H54 (cell line): ENCODE measurements at regions not wholly inside any gene's neighbourhood (a gene's known extent, or its start where the extent isn't known, plus 50 kb on each side); places are given as distances from the start of the nearest gene placed in this dataset.

Experiments used
- DNase-seq: peaks from one replicate; pipeline ENCODE4 v3.0.0; 2011; ENCODE audit warnings: low spot score, mixed read lengths; ENCODE audit not compliant: insufficient read length
- FAIRE-seq: peaks from 3 replicates; lab custom pipeline; 2011; peaks lifted over from hg19 to GRCh38; lab: Jason Lieb, UNC
- POLR2A ChIP-seq: IDR thresholded peaks from 2 replicates; pipeline ENCODE4 v1.6.1; 2011; ENCODE audit warnings: low read depth, mild to moderate bottlenecking, low read length

DNA sequence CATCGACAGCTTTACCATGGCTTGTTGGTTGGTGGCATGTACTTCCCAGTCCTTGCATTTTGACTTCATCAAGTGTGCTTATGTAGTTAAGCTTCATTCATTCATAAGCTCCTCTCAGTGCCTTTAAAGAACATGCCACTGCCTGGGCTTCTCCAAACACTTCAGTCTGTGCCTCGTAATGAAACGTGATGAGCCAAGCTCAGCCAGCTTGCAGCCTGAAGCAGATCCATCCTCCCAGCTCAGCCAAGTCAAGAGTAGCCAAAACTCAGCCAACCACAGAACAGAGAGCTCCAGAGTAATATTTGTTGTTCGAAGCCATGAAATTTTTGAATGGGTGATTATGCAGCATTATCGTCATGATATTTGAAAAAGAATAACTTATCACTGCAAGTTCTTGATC, 989.7 kb downstream of the EFNB2 start:
- DNase-seq = no peak
- no peak for TF ChIP-seq POLR2A
- FAIRE-seq = no peak

DNA sequence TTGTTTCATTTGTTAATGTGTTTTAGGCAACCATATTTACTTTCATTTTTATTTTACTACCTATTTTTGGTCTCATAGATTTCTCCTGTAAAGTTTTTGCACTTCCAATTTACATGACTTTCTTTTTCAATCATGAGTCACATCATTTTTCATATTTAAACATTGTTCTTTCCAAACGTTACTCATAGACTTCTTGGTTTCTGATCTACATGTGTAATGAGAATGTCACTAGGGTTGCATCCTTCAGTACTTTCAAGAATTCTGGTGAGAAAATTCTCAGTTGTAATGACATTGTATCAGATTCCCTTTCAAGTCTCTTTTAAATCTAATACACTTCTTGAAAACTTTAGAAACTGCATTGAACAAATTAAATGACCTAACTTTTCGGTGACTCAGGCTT, 991.7 kb downstream of the EFNB2 start:
- no peak for DNase-seq
- peak; percentile 93 for FAIRE-seq
- TF ChIP-seq POLR2A = no peak

DNA sequence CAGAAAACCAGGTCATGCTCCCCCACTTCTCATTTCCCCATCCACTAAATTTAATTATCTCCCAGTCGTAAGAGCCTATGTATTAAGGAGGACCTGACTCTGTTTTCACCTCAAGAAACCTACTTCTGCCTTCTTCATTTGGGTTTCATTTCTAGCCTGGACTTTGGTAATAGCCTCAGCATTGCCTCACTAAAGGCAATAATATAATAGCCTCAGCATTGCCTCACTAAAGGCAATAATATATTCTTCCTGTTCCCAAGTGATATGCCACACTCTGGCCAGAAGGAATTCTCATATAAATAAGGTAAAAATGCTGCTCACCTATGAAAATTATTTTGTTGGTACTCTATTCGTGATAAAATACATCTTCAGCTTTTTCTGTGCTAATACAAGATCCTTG, 993.9 kb downstream of the EFNB2 start:
- TF ChIP-seq POLR2A = no peak

DNA sequence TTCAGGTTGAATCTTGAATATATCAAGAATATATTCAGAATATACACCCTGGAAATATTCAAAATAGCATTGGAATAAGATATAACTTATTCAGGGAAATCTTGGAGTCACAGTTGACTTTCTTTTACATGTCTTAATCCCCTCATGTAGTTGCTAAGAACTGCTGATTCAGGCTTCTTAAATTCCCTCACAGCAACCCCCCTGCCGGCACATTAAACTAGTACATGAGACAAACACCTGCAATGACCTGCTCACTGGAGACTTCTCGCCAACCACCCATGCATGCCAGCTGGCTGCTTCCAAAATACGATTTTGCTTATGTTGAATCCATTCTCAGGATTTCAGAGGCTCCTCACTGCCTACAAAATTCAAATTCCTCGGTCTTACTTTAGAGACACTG, 997.1 kb downstream of the EFNB2 start:
- FAIRE-seq (no peak), DNase-seq (no peak)
- TF ChIP-seq POLR2A = no peak

More for the DNA sequence above, 993.9 kb downstream of the EFNB2 start:
- FAIRE-seq (no peak), DNase-seq (no peak)

DNA sequence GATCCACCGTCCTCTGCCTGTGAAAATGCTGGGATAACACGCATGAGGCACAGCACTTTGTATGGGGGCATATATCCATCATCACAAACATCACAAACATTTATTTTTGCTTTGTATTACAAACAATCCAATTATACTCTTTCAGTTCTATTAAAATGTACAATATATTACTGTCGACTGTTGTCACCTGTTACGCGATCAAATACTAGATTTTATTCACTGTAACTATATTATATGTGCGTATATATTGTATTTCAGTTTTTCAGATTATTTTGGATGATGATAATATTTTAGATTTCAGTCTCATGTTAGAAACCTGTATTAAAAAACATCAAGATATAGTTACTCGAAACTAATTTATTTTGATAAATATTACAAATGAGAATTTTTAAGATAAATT, 998.3 kb downstream of the EFNB2 start:
- no peak for TF ChIP-seq POLR2A
- DNase-seq = no peak
- no peak for FAIRE-seq

DNA sequence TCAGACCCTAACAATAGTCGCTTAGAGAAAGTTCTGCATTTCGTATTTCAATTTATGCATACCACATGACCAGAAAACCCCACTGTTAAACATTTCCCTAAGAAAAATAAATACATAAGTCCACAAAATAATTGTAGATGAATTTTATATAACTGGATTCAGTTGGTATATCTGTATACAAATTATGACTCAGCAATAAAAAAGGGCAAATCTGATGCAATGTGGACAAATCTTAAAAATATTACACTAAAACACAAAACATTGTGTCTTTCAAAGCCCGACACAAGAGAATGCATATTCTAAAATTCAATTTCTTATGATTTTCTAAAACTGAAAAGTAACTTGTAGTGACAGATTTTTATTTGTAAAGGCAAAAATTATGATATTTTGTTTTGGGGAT, 1005.0 kb downstream of the EFNB2 start:
- FAIRE-seq (no peak), DNase-seq (no peak)
- TF ChIP-seq POLR2A = no peak

DNA sequence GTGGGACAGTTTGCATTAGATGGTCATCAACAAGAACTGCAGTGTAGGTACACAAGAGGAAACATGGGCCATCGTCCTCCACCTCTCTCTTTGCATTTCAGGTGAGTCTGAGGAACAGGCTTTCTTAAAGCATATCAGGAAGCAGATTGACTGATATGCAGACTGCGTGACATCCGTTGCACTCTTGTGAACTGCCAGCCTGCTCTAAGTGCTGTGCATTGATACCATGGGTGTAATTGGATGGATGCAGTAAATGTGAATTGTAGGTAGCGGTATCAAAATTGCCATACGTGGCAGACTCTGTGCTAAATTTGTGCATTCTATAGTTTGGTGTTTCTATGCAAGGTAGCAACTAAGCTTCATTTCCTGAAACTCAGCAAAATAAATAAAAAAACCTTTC, 1008.3 kb downstream of the EFNB2 start:
- DNase-seq (no peak), FAIRE-seq (peak; percentile 66)
- no peak for TF ChIP-seq POLR2A

DNA sequence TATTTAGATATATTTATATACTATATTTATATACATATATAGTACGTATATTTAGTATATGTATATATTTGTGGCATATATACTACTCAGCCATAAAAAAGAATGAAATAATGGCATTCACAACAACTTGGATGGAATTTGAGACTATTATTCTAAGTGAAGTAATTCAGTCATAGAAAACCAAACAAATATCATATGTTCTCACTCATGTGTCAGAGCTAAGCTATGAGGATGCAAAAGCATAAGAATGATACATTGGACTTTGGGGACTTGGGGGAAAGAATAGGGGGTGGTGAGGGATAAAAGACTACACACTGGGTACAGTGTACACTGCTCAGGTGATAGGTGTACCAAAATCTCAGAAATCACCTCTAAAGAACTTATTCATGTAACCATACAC, 1015.7 kb downstream of the EFNB2 start:
- FAIRE-seq (no peak), DNase-seq (no peak)
- TF ChIP-seq POLR2A = no peak

DNA sequence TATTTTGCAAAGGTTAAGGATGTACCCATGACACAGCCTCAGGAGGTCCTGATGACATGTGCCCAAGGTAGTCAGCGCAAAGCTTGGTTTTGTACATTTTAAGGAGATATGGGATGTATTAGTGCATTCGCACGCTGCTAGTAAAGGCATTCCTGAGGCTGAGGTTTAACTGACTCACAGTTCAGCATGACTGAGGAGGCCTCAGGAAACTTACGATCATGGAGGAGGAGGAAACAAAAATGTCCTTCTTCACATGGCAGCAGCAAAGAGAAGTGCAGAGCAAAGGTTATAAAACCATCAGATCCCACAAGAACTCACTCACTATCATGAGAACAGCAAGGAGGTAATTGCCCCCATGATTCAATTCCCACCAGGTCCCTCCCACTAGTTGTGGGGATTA, 1017.4 kb downstream of the EFNB2 start:
- DNase-seq (no peak), FAIRE-seq (peak; percentile 73)
- no peak for TF ChIP-seq POLR2A

DNA sequence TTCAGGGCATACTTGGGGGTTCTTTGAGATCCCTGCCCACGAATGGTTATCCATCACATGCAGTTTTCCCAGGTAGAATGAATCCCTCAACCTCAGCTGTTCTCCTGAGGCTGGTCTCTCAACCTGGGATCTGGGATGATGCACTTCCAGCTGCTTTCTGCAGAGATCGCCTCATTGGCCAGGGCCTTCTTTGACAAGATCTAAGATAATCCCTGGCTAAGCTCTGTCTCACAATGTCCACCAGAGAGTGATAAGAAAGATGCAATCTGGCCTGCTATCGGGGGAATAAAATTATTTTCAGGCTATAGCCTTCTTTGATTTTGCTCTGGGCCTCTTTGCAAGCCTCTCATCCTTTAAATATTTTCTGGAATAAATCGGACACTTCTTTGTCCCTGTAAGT, 1021.1 kb downstream of the EFNB2 start:
- no peak for FAIRE-seq
- DNase-seq = no peak
- no peak for TF ChIP-seq POLR2A

DNA sequence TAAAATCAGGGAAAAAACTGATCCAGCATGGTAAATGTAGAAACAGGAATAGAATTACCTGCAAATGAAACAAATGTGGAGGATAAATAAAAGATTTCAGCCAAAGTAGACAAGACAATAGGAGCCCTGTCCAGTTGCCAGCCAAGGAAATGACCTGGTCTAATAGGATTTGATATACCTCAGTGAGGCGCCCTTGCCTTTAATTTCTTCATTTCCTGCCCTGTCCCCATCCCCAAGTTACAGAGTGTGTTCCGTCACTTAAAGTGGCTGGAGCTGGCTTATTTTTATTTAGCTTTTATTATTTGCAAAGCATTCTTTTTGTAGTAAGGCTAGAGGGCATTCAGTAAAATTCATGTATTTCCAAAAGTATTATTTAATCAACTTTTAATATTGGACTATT, 1022.0 kb downstream of the EFNB2 start:
- FAIRE-seq (no peak), DNase-seq (no peak)
- no peak for TF ChIP-seq POLR2A

DNA sequence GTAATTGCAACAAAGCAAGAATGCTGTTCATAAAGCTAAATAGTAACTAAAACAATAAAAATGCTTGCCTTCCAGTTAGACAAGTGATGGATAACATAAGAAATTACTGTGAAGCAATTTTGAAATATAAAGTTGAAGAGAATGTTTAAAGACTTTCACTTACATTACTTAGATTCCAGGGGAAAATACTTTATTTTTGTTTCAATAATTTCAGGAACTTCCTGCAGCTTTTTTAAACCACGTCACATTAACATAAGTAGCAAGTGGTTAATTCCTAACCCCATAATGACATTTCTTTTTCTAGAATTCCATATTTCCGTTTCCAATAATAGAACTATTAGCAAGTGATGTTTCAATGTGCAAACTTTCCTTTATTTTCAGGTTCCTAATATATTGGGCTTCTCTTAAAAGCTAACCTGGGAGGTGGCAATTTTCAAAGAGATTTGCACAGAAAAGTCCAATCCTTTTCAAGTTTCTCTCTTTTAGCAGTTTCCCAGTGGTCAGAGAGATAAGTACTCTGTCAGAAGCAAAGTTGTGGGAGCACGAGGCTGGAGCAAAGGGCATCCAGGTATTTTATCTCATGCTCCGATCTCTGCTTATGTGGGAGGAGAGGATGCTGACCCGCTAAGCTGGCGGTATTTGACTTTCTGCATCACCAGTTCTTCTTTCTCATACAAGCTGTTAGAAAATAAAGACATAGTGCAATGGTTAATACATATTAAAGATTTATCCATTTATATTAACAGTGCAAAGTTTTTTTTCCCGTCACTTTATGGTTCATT, 1025.3 kb downstream of the EFNB2 start:
- DNase-seq (no peak), FAIRE-seq (no peak)
- TF ChIP-seq POLR2A = no peak

DNA sequence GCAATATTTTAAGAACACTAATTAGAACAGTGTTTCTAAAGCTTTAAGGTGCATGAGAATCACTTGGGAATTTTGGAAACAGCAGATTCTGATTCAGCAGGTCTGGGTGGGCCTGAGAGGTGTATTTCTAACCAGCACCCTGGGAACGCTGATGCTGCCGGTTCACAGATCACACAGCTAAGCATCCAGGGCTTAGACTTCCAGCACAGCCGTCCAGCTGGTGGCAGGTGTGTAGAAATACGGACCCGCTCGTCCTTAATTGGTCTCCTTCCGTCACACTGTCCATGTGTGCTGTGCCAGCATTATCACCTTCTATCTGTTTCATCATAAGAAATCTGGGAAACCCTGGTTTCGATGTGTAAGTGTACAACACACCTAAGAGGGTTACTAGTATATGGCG, 1029.0 kb downstream of the EFNB2 start:
- no peak for DNase-seq
- TF ChIP-seq POLR2A = no peak
- FAIRE-seq = no peak

DNA sequence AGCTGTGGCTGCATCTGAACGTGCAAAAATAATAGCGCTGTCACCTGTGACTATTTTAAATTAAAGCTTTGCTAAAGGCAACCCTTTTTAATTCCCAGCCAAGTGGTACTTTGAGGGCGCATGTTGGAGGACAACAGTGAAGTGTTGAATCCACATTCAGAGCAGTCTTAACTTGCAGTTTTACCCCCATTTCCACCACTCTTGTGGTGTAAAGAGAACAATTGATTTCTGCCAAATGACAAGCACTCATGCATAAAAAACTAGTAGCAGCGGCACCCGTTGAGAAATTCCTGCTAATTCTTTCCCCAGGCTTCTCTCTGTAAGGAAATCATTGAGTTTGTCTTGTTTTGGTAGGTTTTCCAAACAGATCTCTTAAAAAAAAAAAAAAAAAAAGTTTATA, 1033.3 kb downstream of the EFNB2 start:
- FAIRE-seq (peak; percentile 30), DNase-seq (no peak)
- TF ChIP-seq POLR2A = no peak

DNA sequence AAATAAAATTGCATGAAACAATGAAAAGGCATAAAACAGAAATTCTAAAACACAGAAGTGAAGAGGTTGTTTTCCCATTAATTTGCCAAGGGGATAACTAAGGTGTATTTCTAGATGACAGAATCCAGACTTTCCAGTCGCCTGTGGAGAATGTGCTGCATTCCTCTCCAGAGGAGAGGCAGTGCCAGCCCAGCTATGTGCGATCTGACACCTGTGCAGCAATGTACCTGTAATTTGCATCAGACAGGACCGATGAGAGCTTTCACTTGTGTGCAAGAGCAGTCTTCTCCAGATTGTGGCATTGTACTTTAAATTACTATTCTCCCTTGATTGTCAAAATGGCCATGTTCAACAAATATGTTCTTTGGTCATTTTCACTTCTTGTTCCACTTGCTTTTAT, 1037.9 kb downstream of the EFNB2 start:
- no peak for TF ChIP-seq POLR2A
- FAIRE-seq = no peak
- DNase-seq = no peak
